ENCODE measurements at regions not wholly inside any gene's neighbourhood (a gene's known extent, or its start where the extent isn't known, plus 50 kb on each side); places are given as distances from the start of the nearest gene placed in this dataset.
A peak's percentile ranks its signal among the peaks of the same experiment; 100 is the strongest.

GRCh38 chr4:18860836-18861530 is 839.4 kb upstream of the LCORL start:
- no peak for DNase-seq (ENCODE audit: low spot score)

DNA sequence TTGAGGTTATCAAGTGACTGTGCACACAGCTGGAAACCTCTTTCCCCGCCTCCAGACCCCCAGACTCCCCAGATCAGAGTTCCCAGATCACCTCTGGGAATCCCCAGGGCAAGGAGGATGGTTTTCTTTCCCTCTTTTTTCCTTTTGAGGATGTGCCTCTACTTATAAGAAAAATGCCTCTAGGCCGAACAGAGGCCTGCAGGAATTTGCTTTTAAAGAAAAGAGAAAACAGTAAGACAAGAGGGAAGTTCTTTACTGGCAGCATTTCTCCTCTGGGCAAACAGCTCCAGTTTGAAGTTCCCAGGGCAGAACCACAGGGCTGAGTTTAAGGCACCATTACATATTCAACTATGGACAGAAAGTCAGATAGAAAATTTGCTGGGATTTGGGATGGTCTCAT is 837.9 kb upstream of the LCORL start:
- DNase-seq (ENCODE audit: low spot score): no peak

- no peak for DNase-seq (ENCODE audit: low spot score)
Measured at GRCh38 chr4:18858229-18858922, 836.8 kb upstream of the LCORL start.

GRCh38 chr4:18850867-18851266 is 829.3 kb upstream of the LCORL start:
- DNase-seq (ENCODE audit: low spot score): peak; percentile 6

- DNase-seq (ENCODE audit: low spot score): no peak
Measured at GRCh38 chr4:18847249-18847890, 825.8 kb upstream of the LCORL start.

DNA sequence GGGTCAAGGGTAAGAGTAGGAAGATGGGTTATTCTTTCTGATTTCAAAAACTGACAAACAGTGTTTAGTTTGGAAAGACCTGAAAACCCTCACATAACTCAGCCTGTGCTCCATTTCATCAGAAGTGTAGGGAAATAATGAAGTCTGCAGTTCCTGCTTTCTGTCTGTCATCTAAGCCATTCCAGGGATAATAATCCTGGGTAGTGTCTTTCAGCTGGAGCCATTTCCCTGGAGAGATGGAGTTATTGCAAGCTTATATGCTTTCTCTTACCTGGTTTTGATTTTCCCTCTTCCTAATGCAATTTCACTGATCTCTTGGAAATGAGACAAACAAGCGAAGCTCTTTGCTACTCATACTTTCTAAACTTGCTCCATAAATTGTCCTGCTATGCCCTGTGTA is 824.8 kb upstream of the LCORL start:
- no peak for DNase-seq (ENCODE audit: low spot score)

DNA sequence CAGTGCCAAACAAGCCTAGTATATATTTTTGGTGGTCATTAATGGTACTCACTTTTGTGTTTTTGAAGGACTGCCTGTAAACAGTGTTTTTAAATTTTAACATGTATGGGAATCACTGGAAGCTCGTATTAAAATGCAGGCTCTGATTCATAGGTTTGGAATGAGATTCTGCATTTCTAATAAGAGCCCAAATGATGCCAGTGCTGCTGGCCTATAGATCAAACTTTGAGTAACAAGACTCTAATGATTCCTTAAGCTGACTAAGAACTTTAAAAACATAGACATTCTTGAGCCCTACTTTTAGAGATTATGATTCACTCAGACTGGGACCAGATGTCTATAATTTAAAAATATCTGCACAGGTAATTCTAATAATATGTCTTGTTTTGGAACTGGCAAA is 823.2 kb upstream of the LCORL start:
- peak; percentile 56 for DNase-seq (ENCODE audit: low spot score)

- DNase-seq (ENCODE audit: low spot score): no peak
Measured at GRCh38 chr4:18842431-18842830, 820.9 kb upstream of the LCORL start.

- DNase-seq (ENCODE audit: low spot score): no peak
Measured at GRCh38 chr4:18840481-18840880, 818.9 kb upstream of the LCORL start.

DNA sequence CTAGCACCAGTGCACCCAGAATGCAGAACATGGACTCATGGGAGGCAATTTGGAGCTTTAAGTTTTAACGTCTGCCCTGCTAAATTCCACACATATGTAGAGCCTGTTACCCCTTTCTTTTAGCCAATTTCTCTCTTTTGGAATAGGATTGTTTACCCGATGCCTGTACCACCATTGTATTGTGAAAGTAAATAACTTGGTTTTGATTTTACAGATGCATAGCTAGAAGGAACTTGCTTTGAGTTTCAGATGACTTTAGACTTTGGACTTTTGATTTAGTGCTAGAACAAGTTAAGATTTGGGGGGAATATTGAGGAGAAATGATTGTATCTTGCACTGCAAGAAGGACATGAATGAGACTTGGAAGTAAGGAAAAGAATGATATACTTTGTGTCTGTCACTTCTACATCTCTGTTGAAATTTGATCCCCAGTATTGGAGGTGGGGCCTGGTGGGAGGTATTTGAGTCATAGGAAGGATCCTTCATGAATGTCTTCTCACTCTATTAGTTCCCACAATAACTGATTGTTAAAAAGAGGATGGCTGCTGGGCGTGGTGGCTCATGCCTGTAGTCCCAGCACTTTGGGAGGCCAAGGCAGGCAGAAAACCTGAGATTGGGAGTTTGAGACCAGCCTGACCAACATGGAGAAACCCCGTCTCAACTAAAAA is 794.8 kb upstream of the LCORL start:
- DNase-seq (ENCODE audit: low spot score): no peak

- DNase-seq (ENCODE audit: low spot score): no peak
Measured at GRCh38 chr4:18815779-18816173, 794.2 kb upstream of the LCORL start.

- no peak for DNase-seq (ENCODE audit: low spot score)
Measured at GRCh38 chr4:18815081-18815778, 793.7 kb upstream of the LCORL start.

- DNase-seq (ENCODE audit: low spot score): no peak
Measured at GRCh38 chr4:18813771-18814170, 792.2 kb upstream of the LCORL start.

GRCh38 chr4:18813055-18813454 is 791.5 kb upstream of the LCORL start:
- peak; percentile 19 for DNase-seq (ENCODE audit: low spot score)

GRCh38 chr4:18803781-18804180 is 782.2 kb upstream of the LCORL start:
- DNase-seq (ENCODE audit: low spot score): no peak

DNA sequence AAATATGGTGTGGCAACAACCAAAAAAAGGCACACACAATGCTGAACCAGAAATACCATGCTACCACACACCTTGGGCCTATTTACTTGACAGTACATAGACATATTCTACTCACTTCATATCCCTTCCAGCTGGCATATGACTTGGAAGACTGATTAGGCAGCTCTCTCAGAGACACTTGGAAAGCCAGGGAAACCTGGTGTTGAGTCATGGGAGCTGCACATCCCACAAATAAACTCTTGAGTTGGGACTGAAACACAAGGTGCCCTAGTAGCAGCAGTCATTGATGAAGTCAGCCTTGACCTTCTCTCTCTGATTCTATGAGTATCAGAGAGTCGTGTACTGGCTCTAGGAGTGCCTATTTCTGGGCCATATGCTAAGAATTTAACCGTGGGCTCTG is 776.6 kb upstream of the LCORL start:
- peak; percentile 19 for DNase-seq (ENCODE audit: low spot score)

DNA sequence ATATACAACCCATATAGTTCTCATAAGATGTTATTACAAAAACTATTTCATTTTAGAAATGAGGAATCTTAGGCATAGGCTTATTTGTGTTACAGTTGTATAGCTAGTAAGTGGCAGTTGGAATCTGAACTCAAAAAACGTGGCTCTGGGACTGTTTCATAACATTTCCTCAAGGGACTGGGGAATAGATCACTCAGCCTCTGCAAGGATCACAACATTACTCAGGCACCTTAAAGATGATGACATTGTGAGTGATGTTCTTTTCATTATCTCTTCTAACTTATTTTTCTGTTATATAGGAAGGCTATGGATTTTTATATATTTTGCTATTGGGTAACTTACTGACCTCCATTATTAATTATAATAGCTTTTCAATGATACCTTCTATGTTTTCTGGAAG is 774.2 kb upstream of the LCORL start:
- DNase-seq (ENCODE audit: low spot score): no peak

DNA sequence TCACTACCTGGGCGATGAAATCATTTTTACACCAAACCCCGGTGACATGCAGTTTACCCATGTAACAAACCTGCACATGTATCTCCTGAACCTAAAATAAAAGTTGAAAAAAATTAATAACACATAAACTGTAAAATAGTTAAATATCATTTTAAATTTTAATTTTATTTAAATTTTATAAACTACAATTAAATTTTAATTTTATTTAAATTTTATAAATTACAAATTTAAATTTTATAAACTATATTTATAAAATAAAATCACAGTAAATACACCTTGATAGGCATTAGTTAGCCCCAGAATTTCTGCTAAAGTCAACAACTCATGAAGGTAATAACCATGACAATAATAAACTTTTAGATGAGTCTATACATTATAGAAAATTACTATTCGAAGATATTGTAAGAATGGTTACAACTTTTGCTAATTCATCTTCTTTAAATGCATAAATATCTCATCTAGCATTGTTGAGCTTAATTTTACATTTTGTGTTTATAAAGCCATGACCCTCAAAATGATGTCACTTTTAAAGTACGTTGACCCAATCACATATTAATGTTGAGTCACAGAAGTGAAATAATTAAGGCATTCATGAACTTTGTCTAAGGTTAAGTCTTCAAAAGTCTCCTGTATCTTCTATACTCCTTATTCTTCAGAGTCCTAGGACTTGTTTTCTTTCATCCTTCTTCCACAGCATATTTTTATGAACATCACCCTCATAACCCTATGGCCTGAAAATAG is 755.8 kb upstream of the LCORL start:
- peak; percentile 17 for DNase-seq (ENCODE audit: low spot score)

- no peak for DNase-seq (ENCODE audit: low spot score)
Measured at GRCh38 chr4:18767921-18768320, 746.4 kb upstream of the LCORL start.

DNA sequence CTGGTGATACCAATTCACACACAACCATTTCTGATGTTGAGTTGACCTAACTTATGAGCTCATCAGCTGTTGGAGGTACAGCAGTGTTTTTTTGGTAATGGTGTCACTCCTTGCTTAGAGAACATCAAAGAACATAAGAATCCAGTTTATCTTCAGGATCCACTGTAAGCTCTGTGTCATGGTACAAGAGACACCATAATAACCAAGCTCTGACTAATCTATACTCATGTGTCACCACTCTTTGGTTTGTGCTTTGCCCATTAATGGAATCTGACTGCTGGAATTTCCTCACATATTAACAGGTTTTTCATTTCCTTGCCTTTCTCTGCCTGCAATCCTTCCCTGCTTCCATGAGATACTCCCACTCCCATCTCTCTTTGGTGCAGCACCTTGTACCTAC is 735.1 kb upstream of the LCORL start:
- DNase-seq (ENCODE audit: low spot score): peak; percentile 85

DNA sequence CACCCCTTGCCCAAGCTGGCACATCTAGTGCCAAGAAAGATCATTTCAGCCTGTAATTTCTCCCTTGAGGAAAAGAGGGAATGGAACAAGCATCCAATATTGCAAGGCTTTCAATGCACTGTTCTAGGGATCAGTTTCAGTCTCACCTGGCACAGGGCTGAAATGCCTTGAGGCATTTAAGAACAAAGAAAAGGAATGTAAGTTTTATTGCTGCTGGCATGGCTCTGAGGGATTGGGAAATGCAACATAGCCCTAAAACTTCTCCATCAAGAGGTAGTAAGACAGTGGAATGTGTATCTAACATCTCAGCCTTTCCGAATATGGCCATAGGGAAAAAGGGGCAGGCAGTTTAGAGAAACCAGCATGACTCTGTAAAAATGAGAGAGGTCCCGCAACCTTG is 732.6 kb upstream of the LCORL start:
- DNase-seq (ENCODE audit: low spot score): no peak

DNA sequence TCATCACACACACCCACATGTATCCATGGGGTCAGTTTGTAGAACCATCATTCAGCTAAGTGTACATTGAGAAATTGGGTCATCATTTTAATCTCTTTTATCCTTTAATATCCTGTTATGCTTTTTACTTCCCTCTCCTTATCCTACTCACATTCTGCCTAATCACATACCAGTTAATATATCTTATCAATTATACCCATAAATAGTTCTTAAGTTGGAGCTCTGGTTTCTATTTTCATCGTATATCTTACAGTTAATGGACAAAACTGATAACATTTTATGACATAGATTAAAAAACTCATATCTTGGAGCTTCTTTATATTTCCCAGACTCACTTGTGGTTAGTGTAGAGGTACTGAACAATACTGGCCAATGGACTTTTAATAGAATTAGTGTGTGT is 729.5 kb upstream of the LCORL start:
- DNase-seq (ENCODE audit: low spot score): no peak
